ENCODE measurements at regions not wholly inside any gene's neighbourhood (a gene's known extent, or its start where the extent isn't known, plus 50 kb on each side); places are given as distances from the start of the nearest gene placed in this dataset.

DNA sequence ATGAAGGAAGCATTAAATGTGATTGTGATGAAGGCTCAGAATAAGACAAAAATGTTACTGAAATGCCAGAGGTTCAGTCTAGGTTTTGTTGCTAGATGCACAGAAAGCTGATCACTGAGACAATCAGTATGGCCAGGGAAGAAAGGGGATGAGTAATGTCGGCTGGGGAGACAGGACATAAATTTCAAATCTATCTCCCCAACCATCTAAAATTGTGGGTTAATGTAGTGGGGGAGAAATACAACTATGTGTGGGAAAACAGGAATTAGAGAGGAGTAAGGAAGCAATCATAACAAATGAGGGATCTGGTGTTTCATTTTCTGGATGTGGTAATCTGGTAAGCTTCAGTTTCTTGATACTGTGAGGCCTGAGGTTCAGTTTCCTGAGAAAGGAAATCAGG is 1111.0 kb downstream of the XPNPEP1 start:
- H3K4me3 ChIP-seq (ENCODE audit: low read depth, low read length): no peak overlapping the region

DNA sequence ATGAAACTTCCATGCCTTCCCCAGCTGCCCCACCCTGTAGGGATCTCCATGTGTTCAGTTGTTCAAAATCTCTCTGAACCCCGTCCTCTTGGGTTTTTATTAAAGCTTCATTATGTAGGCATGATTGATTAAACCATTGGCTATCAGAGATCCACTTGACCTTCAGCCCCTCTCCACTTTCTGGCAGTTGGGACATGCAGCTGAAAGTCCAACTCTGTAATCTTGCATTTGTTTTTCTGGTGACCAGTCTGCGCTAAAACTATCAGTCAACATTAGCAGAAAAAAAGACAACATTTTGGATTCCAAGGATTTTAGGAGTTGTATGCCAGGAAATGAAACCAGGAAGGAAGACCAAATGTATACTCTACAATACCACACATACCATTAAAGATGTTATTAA is 1115.1 kb downstream of the XPNPEP1 start:
- no peak overlapping the region for H3K4me3 ChIP-seq (ENCODE audit: low read depth, low read length)

DNA sequence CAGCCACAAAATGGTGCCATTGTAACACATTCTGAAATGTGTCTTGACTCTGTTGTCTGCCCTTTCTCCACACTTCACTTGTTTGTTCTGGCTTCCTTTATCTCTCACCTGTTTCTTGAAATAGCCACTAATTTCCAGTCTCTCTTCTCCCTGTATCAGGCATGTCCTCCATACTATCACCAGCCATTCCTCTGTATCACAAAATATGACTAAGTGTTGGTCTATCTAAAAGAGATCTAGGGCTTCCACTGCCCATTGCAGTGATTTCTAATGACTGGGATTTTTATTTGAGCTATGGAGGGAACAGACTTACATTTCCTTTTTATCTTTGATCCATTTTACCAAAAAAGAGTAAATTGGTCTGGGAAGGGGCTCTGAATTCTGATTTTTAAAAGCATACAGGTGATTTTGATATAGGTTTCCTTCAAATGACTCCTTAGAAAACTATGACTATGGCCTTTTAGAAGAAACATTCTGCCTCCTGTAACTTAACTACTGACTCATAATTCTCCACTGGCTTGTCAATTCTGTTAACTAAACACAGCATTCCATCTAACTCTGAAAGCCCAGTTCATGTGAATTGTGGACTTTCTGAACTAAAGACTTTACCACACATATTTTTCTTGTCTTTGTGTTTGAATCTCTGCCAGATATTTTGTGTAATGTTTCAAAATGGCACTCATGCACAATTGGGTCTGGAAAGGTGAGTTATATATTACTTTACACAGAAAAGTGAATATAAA is 1121.4 kb downstream of the XPNPEP1 start:
- no peak overlapping the region for H3K4me3 ChIP-seq (ENCODE audit: low read depth, low read length)

DNA sequence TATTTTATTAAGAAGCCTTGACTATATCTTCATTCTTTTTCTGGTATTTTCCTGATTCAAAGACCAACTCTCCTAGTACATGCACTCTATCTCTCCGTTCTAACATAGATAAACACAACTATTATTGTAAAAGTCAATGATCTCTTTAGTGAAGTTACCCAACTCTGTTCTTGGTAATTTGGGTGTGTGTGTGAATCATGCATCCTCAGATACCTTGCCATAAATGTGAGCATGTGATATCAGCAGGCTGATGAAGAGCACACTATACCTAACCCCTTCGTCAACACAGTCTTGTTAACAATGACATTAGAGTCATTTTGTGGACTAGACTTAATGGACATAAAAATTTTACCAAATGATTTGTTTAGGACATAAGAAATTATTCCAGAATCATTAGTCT is 1122.1 kb downstream of the XPNPEP1 start:
- no peak overlapping the region for H3K4me3 ChIP-seq (ENCODE audit: low read depth, low read length)

DNA sequence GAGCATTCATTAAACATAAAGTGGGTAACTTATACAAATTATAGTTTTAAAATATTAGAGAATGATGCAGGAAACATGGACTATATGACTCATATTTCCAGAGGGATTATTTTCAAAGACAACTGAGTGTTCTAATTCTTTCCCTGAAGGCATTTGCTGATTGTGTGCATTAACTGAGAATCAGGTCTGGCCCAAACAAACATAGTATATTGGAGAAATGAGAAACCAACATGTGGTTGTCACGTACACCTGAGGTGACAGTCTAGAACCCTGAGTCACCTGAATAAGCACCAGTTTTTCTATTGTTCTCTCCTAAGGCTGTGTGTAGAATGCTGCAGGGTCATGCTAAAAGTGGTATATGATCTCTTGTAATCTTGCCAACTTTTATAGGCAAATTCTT is 1125.7 kb downstream of the XPNPEP1 start:
- no peak overlapping the region for H3K4me3 ChIP-seq (ENCODE audit: low read depth, low read length)

DNA sequence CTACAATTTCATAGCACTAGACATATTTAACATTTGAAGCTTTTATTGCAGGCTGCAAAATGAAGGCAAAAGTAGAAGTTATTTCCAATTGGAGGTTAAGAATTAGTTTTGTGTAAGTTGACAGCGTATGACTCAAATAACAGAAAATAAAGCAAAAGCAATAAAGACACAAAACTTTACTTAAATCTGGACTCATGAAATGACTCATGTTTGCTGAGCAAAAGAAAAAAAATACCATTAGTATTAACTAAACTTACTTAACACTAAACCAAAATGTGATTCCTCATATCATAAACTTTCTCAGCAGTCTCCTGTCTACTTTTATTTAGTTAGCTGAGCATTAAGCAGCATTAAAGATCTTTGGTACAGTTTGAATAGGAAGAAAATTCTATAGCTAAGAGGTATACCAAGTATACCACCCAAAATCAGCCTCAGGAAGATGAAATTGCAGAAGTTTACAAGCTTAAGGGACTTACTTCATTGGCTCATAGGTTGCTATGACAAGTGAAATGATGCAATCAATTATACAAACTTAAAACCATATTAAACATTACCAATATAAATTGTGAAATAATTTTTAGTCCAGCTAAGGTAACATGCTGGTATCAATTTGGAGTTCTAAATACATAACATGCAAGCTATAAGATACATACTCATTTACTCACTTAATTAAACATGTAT is 1131.4 kb downstream of the XPNPEP1 start:
- no peak overlapping the region for H3K4me3 ChIP-seq (ENCODE audit: low read depth, low read length)

DNA sequence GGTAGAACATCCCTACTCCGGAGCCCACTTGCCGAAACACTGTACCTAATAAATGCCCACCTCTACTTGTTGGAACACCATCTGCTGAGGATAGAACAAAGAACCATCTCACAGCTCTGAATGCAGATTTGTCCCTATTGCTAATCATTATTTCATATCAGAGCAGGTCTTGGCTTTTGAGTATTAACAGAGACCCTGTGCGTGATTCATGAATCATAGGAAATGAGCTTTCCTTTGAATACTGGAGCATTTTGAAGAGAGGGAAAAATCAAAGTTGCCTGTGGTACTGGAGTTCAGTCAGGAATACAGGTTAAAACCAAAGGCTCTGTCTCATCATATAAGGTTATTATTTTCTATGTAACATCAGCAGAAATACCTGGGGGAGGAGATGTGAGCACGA is 1132.3 kb downstream of the XPNPEP1 start:
- H3K4me3 ChIP-seq (ENCODE audit: low read depth, low read length): no peak overlapping the region

DNA sequence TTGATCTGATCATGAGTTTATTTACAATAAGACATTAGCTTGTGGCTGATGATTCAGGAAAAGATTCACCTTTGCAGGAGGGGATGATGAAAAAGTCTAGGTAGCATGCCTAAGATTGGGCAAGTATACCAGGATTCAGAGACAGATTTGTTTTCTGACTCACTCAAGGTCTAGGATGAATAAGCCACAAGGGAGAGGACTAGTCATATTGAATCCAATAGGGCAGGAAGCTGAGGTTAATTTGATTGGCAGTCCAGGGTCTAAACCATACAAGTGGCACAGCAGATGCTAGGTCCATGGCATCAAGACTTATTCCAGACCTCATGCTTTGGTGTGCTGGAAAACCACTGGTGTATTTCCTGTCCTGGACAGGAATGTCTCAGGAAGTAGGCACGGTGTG is 1133.4 kb downstream of the XPNPEP1 start:
- no peak overlapping the region for H3K4me3 ChIP-seq (ENCODE audit: low read depth, low read length)

DNA sequence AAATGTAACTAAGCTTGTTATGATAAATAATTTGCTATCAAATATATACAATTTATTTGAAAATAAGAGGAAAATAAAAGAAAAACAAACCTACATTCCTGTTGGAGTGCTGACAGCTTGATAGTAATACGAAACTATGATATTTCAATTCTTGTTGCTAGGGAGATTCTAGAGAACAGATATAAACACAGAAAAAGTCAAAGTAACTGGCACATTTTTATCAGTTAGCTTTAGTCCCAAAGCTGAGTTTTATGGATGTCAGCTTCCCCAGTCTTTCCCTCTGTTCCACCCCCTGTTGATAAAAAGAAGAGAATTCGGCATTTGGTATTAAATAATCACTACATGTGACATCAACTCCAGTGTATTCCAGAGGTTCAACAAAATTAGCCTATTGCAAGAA is 1134.0 kb downstream of the XPNPEP1 start:
- H3K4me3 ChIP-seq (ENCODE audit: low read depth, low read length): no peak overlapping the region

DNA sequence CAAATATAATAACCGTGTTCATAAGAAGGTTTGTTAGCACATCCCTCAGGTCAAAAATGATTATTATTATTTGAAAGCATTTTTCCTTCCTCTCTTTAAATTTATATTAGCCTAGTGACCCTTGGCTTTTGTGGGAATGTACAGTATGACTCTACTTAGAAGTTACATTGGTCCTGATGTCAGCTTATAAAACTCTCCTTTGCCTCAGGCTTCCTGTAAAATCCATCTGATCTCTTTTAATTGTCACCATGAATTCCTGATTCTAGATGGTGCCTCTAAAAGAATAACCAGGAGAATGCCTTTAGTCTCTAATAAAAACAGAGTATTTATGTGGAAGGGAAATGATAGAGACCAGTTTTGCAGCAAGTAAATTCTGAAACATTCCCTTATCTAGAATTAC is 1134.4 kb downstream of the XPNPEP1 start:
- no peak overlapping the region for H3K4me3 ChIP-seq (ENCODE audit: low read depth, low read length)

DNA sequence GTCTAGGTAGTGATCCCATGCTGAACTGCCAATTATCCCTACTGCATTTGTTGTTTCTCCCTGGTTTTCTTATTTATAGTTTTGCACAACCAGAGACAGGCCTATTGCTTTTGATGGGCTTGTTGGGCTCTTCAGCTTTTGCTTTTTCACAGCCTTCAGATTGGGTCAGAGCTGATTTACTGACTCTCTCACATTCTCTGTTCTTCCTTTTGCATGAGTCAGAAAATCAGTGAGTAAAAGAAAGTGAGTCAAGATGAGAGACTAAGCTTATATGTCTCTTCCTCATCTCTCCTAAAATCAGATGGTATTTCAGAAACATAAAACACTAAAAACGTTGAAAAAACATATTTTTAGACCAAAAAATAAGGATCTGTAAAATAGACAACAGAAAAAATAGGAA is 1135.4 kb downstream of the XPNPEP1 start:
- no peak overlapping the region for H3K4me3 ChIP-seq (ENCODE audit: low read depth, low read length)

DNA sequence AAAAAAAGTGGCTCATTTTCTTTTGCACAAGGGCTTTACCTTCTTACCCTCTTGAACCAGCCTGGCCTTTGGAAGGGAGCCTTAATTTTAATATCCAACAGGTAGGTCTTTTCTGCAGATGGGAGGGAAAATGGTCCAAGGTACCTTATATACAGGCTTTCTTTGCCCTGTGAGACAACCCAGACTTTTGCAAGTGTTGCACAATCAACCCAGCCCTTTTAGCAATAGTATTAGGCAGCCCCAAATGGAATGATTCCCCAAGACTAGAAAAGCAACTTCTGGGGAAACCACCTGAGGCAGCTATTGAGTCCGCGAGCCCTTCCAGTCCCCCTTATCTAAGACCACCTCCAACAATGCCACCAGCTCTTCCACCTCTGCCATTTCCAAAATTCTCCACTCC is 1138.3 kb downstream of the XPNPEP1 start:
- no peak overlapping the region for H3K4me3 ChIP-seq (ENCODE audit: low read depth, low read length)

DNA sequence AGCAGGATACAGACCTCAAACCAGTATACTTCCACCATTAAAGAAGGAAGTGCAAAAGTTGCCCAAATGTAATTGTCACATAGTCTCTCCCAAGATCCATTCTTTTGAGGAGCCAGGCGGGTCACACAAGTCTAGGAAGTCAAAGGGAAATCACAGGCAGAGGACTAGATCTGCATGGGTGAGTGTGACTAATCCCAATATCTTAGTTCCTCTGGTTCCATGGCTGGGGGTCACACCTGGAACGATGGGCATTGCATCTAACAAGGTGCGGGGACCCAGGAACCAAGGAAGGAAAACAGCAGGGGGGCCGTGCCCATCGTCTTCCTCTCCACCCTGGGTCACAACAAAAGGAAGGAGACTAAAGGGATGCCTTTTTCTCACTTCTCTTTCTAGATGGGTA is 1138.8 kb downstream of the XPNPEP1 start:
- H3K4me3 ChIP-seq (ENCODE audit: low read depth, low read length): no peak overlapping the region

DNA sequence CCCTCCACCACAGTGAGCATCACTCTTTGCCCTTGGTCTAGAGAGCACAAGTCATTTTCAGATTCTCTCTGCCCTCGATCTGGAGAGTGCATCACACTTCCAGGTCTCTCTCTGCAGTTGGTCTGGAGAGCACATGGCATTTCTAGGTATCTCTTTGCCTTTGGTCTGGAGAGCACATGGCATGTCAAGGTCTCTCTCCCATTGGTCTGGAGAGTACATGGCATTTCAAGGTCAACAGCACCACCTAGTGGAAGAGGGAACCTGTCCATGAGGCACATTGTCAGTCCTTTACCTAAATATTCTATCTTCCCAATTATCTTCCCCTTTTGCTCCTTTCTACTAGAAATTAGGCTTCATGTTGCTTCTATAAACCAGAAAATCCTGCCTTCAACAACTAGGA is 1139.4 kb downstream of the XPNPEP1 start:
- H3K4me3 ChIP-seq (ENCODE audit: low read depth, low read length): no peak overlapping the region

DNA sequence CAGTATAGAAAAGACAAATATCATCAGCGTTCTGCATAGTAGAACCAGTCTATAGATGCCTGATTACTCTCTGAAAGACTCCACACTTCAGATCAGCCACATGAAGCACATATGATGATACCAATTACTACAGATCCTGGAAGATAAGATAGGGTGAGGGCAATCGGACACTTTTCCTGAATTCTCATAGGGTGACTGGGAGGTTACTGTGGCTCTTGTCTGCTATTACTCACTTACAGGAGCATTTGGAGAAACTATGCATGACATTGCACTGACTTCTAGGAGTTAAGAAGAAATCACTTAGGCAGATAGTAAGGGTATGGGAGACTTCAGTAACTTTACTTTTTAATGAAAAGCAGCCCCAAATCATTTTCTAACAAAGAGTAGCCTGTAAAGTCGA is 1140.9 kb downstream of the XPNPEP1 start:
- H3K4me3 ChIP-seq (ENCODE audit: low read depth, low read length): no peak overlapping the region

DNA sequence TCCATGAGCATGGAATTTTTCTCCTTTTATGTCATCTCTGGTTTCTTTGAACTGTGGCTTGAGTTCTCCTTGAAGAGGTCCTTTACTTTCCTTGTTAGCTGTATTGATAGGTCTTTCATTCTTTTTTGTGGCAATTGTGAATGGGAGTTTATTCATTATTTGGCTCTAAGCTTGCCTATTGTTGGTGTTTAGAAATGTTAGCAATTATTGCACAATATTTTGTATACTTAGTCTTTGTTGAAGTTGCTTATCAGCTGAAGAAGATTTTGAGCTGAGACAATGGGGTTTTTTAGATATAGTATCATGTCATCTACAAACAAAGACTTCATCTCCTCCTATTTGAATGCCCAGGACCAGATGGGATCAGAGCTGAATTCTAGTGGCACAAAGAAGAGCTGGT is 1143.8 kb downstream of the XPNPEP1 start:
- no peak overlapping the region for H3K4me3 ChIP-seq (ENCODE audit: low read depth, low read length)

DNA sequence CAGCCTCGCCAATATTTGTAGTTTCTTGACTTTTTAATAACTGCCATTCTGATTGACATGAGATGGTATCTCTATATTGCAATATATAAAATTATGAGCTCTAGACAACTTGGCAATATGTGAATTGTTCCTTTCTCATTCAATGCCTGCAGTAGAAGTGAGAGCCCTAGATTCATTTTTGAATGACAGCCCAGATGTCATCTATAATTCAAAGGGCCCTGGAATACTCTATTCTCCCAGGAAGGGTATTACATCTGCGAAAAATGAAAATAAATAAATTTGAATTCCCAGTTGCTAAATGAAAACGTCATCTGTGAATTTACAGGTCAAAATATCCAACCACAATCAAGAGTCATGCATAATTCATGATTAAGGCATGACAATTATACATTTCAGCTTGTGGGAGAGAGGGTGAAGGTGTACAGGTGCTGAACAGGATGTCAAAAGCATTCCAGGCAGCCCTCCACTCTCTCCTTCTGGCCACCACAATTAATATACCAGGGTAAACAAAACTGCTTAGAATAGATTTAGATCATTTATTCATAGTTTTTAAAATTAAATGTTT is 1147.3 kb downstream of the XPNPEP1 start:
- H3K4me3 ChIP-seq (ENCODE audit: low read depth, low read length): no peak overlapping the region

DNA sequence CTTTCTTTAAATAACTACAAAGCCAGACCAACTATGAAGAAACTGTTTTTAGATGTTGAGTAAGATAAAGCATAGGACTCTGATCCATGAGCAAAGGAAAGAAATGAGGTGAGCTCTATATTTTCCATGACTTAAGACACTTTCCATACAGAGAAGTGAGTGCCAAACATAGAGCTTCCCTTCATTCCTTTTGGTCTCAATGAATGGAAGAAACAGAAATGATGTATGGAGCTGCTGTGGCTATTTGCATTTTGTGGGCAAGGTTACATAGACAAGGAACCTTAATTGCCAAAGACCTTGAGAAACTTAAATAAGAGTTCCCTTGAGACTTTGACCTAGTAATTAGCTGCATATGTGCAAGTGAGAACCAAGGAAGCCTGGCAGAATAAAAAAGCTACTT is 1152.2 kb downstream of the XPNPEP1 start:
- H3K4me3 ChIP-seq (ENCODE audit: low read depth, low read length): no peak overlapping the region

DNA sequence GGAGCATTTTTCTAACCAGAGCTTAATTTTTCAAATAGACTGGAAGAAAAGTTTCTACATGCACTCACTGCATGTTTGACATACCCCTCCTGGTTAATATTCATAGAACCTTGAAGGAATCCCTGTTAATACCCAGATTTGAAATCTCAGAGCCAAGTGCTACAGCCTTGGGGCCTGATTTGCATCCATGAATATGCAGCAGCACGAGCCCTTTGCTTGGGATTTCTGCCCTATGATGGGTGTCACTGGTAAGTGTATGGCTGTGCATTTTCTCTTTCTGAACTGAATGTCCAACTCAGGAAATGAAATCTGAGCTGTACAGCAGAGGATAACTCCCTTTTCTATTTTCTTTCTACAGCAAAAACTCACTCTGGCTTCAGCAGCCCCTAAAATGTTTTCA is 1157.5 kb downstream of the XPNPEP1 start:
- H3K4me3 ChIP-seq (ENCODE audit: low read depth, low read length): no peak overlapping the region

DNA sequence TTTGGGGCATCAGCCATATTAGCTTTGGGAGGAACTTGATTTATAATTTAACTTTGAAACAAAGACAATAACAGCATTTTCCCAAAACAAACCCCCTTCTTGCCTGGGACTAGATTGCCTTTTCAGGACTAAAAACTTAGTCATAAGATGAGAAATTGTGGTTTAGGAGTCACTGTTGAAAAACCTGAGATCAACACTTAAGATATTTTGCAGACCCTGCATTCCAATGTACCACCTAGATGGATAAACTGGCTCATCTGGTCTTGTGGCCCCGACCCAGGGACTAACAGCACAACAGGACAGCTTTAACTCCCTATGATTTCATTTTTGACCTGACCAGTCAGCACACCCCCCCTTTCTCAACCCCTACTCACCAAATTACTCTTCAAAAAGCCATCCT is 1165.4 kb downstream of the XPNPEP1 start:
- H3K4me3 ChIP-seq (ENCODE audit: low read depth, low read length): no peak overlapping the region

DNA sequence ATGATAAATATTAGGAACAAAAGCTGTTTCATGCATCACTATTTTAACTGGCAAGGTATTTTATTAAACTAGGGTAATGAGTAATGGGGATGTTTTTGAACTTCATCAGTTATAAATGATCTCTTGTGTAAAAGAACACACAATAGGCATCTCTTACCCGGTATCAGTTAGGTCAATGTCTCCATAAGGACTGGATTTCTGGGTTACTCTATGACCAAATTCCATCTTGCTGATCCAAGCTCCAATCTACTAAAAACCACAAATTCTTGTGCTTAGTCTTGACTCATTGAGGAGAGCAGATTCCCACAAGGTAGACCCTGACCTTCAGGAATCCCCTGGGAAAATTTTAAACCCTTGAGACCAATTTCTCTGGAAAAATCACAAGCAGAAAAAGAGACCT is 1167.7 kb downstream of the XPNPEP1 start:
- no peak overlapping the region for H3K4me3 ChIP-seq (ENCODE audit: low read depth, low read length)

DNA sequence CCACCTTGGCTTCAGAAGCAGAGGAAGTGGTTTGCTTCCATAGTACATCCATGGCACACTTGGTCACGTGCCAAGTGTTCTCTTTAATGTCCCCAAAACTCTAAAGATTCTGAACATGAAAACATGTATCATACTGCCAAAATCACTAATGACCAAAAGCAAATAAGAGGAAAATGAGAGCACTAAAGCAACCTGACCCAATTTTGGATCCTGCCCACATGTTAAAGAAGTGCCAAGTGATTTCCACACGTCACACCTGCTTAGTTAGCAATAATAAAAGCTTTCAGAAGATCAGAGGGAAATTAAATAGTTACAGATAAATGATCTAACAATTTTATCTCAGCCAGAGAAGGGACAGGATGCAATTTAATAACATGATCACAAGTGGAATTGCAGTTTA is 1170.0 kb downstream of the XPNPEP1 start:
- no peak overlapping the region for H3K4me3 ChIP-seq (ENCODE audit: low read depth, low read length)

DNA sequence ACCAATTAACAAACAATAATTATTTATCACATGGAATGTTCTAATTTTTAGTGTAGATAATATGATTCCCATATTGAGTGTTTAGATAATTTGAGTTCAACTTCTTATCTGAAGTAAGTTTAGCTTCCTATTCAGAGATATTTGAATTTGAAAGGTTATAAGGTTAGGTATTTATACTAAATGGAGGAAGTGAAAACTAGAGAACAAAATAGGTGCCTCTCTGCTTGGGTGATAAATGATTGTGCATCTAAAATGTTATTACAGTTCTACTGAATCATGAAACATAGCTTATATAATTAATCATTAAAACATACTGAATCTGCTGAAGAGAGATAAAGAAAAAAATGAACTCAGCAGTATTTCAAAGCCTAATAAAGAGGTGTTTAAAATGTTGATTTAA is 1174.3 kb downstream of the XPNPEP1 start:
- H3K4me3 ChIP-seq (ENCODE audit: low read depth, low read length): no peak overlapping the region

Data from iPS-11a (cell line).